Fibroblast of skin of scalp (primary cell): ENCODE measurements at regions not wholly inside any gene's neighbourhood (a gene's known extent, or its start where the extent isn't known, plus 50 kb on each side); places are given as distances from the start of the nearest gene placed in this dataset.
"Not testable (repeated sequence)": the region's sequence is repeated elsewhere in the genome, so short reads cannot be mapped to it uniquely, and the experiment has no call there.

ENCODE experiments used
- DNase-seq: peaks from one replicate; pipeline ENCODE4 v3.0.0-alpha.2; 2013

DNA sequence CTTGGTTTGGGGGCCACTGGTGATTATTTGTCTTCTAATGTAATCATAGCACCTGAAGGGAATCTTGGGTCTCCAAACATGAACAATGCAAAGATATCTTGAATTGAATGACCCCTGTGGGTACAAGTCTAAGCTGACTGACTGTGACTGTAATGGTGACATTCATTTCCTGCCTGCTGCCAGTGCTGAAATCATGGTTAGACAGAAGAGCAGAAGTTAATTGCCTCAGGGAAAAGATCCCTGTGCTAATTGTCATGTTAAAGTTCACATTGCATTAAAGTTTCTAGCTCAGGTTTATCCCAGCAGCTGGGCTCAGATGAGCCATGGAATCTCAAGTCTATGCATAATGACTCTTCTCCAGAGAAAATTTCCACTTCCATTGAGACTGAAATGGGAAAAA is 772.0 kb downstream of the ETS1 start:
- DNase-seq, result no peak

DNA sequence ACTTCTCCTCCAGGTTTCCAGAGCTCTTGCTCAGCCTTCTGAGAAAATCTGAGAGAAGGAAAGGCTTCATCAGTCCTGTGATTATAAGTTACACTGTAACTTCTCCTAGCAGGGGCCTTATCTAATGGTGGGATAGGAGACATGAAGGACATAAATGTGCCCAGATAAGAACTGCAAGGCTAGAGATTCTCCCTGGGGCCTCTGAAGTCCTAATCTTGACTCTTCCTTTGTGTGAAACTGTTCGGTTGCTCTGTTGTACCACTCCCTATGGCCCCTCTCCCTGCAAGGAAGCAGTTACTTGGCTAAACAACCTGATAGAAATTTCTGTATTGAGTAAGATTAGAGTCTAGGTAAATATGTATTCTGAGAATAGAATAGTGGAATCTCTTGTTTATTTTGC is 780.9 kb downstream of the ETS1 start:
- DNase-seq, result no peak

DNA sequence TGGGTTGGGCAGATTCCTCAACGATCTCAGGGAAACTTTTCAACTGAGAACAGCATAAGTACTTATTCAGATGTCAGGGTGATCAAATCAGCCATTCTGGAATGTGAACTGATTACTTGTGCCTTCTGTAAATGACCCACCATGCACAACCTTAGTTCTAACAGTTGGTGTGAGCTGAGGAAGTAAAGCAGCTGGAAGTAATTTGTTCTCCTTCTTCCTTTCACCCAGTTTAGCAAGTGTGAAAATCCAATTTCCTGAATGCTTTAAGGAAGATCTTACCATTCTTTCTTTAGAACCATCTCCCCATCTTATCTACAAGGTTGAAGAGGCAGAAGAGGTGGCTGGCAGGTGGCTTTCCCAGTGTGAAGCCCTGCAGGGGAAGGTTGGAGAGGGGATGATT is 781.6 kb downstream of the ETS1 start:
- DNase-seq, result no peak

DNA sequence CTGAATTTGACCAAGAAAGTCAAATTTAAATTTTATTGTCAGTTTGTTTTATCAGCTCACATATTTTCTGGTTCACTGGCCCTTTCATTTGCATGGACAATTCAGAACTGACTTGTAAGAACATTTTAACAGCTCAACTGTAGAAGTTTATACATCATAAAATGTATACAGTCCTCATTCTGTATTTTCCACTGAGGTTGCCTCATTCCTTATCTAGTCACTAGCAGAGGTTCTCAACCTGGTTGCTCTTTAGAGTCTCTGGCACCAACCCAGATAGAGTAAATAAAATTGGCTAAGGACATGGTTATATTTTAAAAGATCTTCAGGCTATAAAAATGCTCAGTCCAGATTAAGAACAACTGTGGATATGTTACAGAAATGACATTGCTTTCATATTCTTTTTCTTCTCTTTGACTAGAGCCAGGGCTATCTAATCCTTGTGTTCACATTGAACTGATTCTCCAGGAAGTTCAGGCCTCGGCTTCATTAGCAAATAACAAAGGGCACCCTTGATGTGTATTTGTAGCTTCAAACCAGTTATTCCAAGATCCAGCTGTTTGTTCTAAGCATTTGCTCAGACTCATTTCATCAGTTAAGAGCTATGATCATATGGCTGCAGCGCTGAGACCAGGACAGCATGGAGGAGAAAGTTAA is 782.5 kb downstream of the ETS1 start:
- DNase-seq, result no peak

DNA sequence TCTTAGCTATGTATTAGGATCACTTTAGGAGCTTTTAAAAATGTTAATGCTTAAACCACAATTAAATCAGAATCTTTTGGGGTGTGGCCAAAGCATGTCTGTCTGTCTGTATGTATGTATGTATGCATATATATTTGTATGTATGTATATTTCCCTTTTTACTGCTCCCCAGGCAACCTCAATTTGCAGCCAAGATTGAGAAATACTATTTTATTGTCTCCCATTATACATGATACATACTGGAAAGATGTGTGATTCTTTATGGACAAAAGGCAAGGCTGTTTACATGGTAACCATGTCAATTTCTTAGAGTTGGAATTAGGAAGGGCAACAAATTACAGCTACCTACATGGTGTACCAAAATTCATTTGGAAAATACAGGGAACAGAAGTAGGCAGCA is 783.6 kb downstream of the ETS1 start:
- no peak for DNase-seq

DNA sequence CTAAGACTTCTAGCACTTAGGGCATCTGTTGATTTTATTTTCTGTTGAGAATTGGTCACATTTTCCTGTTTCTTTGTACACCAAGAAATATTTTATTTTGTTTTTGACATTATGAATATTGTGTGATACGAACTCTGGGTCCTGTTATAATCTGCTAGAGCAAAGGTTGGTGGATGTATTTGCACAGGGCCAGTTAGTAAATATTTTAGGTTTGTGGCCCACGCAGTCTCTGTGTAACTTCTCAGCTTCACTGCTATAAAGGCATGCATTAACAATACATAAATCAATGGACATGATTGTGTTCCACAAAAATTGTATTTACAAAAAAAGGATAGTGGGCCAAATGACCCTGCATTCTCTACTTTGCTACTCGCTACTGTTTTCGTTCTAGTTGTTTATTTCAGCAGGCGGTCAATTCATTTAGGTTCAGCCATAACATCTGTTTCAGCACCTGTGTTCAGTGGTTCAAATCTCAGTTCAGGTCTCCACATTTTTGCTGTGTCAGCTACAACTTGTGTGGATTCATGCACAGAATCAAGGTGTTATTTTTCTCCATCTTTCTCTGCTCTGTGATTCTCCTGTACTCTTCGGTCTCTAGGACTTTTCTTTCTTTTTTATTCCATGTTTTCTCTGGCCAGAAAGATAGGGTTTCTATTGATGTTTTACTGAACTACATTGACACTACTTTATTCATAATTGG is 786.2 kb downstream of the ETS1 start:
- DNase-seq, result no peak

DNA sequence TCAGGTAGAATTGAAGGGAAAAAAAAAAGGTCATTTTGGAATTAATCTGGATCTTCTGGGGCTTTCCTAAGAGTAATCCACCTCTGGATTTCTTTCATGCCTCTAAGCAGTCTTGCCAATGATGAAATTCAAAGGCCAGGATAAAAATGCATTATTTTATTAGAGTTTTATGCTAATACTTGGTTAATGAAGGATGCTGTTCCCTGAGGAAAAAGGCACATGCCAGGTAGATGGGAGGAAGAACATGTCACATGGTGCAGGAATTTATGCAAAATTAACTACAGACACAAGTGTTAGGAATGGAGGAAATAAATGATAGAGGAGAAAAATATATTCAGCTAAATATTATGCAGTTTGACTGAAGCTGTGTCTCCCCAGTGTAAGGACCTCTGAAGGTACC is 792.0 kb downstream of the ETS1 start:
- no peak for DNase-seq

DNA sequence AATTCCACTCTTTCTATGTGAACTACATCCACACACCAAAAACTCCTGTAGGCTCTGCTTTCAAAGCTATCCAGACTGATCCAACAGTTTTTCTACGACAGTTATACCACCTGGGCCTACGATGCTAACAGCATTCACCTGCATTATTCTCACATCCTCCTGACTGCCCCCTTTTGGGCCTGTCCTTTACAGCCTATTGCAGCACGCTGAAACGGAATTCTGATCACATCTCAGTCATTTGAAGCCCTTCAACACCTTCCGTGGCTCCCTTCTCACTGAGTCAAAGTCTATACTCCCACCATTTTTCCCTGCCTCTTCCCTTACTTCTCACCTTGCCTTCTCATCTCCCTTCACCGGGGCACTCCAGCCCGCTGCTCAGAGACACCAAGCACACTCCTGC is 791.3 kb upstream of the KIRREL3 start:
- no peak for DNase-seq

DNA sequence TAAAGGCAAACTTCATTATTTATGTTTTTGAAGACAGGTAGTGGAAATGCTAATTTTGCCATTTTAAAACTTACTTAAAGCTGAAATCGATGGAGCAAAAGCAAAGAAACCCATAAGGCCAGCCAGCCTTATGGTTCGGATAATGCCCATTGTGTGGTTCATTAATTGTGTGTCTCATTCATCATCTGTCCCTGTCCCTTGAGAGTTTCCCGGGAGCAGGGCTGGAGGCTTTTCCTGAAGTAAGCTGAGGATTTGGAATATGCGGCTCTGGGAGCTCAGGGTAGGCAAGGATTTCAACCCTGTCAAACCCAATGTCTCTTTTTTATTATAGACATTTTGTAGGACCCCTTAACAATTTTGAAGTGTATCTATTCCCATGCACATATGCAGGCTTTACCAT is 790.0 kb upstream of the KIRREL3 start:
- no peak for DNase-seq

DNA sequence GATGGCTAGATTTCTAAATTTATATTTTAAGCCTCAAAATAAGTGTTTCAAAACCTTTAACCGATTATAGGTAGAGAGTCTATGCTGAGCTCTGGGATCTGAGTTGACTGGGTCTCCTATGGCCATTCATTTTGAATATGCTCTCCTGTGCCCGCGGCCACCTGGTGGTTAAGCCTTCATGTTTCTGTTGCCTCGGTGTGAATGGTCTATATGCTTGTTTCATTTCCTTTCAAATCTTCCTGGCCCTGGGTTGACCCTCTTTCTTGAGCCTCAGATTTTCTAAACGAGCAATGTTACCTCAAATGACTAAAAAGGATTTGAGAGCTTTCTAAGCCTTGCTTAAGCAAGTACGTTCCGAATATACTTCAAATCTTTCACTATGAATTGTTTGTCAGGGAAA is 789.4 kb upstream of the KIRREL3 start:
- DNase-seq, result peak; percentile 0

DNA sequence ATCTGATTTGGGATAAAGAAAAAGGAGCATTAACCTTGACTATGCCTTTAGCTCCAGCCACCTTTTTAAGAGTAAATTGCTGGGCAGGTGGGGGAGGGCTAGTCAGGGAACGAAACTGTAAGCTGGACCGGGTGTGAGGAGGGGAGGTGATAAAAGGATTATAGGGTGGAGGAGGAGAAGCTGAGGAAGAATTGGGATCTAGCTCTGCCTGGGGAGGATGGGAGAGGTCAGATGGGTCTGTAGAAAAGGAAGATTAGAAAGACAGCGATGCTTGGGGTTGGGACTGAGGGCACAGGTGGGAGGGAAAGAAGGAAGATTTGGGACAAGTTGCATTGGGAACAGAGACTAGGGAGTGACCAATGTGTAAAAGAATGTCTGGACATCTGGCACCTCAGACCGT is 772.4 kb upstream of the KIRREL3 start:
- DNase-seq, result not testable (repeated sequence)

DNA sequence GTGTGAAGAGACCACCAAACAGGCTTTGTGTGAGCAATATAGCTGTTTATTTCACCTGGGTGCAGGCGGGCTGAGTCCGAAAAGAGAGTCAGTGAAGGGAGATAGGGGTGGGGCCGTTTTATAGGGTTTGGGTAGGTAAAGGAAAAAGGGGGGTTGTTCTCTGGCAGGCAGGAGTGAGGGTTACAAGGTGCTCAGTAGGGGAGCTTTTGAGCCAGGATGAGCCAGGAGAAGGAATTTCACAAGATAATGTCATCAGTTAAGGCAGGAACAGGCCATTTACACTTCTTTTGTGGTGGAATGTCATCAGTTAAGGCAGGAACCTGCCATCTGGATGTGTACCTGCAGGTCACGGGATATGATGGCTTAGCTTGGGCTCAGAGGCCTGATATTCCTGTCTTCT is 768.4 kb upstream of the KIRREL3 start:
- not testable (repeated sequence) for DNase-seq

DNA sequence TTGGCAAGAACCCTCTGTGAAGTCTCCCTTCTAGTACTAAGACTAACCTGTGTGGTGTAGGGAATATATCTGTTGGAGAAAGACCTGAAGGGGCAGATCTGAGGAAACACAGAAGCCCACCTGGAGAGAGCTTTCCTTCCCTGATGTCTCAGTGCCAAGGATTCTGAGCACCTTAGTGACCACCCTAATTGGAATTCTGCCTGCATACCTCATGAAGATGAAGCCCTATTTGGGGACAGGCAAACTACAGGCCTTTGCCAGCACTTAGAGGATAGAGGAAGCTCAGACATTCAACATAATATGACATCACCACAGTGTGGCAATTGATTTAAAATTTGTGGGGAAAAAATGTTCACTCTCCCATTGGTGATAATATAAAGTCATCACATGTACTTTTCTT is 766.2 kb upstream of the KIRREL3 start:
- DNase-seq, result no peak

DNA sequence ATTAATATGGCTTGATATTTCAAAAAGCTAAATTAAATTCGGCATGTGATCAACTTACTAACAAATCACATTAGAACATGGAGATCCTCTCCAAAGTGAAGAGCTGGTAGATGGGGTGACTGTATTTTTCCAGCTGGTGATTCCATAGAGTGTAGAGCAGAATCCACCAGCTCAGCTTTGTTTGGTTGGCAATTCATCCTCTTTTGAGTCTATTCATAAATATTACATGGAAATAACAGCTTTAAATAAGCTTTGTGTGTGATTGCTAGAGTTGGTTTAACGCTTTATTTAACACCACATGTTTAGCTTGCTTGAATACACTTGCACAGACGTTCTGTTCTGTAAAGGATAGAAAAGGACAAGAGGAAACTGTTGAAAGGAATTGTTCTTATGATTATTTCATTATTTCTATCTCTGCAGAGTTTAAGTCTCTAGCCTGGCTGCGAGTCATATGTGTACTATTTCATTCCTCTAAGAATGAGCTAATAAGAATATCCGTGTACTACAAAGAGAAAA is 738.3 kb upstream of the KIRREL3 start:
- DNase-seq, result no peak

DNA sequence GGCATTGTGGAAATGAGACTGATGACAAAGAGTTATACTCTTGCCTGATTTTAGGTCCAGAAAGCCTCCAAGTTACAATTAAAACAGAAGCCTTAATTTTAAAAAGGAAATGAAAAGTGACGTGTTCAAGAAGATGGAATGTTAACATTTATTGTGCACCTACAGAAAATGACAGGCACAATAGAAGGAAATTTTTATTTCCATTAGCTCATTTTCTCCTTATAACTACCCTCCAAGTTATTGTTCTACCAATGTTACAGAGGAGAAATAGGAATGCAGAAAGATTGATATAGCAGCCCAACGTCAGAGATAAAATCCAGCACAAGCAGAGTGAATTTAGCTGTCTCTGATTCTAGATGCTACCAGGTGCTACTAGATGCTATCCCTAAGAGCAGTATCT is 736.9 kb upstream of the KIRREL3 start:
- DNase-seq, result no peak

DNA sequence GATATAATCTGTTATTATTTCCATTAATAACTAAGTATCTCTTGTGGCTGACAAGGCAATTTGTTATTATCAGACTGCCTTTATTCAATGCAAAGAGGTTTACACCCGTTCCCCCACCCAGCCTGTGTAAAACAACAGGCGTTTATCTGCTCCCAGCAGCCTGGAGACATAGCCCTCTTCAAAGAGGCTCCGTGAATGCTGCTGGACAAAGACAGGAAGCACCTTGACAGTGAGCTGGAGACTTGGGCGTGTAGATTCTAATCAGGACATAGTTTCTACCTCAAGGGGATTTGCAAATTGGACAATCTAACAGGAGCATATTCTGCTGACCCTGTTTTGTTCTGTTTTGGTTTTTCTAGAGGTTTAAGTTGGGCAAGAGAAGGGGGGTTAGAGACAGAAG is 733.0 kb upstream of the KIRREL3 start:
- no peak for DNase-seq

DNA sequence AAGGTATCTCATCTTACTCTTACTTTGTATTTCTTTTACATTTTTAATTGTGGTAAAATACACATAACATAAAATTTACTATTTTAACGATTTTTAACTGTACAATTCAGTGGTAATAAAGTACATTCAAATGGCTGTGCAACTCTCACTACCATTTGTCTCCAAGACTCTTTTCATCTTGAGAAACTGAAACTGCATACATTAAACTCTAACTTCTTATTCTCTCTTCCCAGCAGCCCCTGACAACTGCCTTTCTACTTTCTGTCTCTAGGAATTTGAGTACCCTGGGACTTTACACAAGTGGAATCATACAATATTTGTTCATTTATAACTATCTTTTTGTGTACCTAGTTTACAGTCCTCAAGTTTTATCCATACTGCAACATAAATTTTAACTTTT is 725.8 kb upstream of the KIRREL3 start:
- DNase-seq, result no peak

DNA sequence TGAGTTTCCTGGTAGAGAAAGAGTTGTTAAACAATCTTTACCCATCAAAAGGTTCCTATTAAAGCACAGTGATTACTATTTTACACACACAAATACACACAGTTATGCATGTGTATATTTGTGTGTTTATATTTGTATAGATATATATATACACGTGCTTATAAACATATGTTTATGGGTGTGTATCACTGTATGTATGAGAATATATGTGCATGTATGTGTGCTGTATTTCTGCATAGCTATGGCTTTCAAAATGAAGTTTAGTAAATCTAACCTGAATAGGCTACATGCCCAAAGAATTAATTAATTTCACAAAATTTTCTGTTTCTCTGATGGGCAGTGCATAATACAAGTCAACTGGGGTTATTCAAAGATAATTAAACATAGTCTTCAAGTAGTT is 723.1 kb upstream of the KIRREL3 start:
- no peak for DNase-seq

DNA sequence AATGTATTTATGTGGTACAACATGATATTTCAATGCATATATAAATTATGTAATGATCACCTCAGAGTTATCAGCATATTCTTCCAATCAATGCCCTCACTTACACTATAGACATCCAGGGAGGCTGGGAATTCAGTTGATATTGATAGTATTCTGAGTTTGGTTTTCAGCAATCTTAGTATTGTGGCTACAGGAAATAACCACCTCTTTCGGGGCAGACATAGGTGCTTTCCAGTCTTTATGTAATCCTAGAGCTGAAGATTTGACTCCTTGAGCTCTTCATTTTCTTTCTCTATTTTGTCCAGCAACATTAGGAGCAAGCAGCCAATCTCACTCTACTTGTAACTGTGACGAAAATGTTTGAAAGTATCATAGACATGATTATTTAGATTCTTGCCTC is 712.7 kb upstream of the KIRREL3 start:
- no peak for DNase-seq

DNA sequence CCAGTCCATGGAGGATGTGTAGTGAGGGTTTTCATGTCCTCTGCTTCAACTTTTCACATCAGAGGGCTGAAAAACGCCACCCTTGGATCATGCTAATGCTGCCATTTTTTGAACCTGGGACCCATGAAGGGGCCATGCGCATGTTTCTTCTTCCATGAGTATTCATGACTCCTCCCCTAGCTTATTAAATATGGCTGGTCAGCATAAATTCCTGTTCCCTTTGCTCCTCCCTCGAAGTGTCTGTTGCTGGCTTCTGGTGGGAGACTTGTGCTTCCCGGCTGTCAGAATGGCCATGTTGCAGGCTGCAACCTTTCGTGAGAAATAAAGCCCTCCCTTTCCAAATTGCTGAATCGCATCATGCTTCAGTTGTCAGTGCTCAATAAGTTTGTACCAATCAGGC is 711.2 kb upstream of the KIRREL3 start:
- DNase-seq, result no peak

DNA sequence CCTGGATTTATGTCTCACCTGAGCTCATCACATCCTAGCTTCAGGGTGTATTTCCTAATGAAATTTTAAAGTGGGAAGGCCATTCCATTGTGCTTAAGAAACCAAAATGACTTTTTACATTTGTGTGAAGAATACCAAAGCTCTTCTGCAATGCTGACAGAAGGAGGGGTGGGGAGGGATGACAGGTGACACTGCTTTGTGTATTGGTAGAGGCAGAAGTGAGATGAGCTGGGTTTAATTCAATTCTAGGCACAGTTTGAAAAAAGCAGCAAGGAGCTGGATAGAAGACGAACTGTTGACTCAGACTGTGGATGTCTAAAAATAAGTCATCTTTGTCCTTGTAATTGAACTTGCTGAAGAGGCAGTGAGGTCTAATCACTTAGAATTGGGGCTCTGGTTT is 710.3 kb upstream of the KIRREL3 start:
- no peak for DNase-seq

DNA sequence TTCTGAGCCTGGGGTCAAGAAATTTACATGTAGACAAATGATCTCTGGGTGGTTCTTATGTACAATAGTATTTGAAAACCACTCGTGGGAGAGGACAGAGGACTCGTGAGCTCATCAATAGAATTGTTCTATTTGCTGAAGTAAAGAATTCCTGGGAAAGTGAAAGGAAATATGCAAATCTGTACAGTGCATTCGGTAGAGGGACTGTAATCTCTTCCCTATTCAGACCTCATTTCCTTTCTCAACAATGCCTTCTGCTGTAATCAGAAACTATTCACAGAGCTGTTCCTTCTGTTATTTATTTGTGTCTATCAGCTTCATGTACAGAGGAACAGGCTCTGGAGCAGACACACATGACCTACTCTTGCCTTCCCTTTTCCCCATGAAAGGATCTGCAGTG is 709.4 kb upstream of the KIRREL3 start:
- no peak for DNase-seq

DNA sequence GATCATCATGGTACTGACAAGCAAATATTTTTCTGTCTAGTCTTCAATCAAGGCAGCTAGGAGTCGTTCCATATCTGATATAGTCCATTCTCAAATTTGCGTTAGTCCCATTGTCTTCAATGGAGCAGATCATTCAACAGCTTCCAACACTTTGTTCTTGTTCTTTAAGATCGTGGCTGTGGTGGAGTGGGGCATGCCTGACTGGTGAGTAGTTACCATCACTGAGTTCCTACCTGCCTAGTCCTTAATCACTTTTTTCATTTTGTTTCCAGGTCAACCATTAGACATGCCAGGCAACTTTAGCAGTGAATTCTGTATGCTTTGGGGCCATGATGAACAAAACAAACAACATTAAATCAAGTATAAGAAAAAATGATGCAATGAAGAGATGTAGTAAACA is 693.1 kb upstream of the KIRREL3 start:
- DNase-seq, result no peak

DNA sequence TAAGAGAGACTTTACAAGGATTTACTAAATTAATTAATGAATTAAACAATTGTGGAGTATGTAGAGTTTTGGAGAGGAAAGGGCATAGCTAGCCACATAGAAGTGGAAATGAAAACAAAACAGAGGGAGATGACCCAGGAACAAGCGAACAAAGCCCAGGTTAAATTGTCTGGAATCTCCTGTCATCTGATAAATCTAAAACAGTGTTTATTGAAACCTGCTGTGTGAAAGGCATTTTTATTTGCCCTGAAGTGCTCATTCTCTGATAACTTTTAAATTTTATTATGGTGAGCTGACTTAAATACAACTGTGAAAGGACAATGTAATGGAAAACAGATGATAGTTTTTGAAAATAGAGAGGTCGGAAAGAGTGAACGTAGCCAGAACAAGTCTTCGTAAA is 682.8 kb upstream of the KIRREL3 start:
- DNase-seq, result no peak
